Left cardiac atrium (tissue), 4 donors: ENCODE measurements at regions not wholly inside any gene's neighbourhood (a gene's known extent, or its start where the extent isn't known, plus 50 kb on each side); places are given as distances from the start of the nearest gene placed in this dataset.

Experiments used
- ATAC-seq, 2 donors: fragments of 200-7000 bp; cut with Tn5 transposase; one replicate each; pipeline ENCODE4 v1.9.1; 2020; ENCODE audit warnings: mild to moderate bottlenecking in 2 of 2, moderate library complexity in 2 of 2
- DNase-seq: peaks from one replicate; pipeline ENCODE4 v3.0.0-alpha.2; 2020
- intact Hi-C, 2 donors: fragments of 100-400 bp; cut with DNase I; formaldehyde crosslinking; loops; one replicate each; pipeline versions ENCODE4 v1.14.1 to v1.15.1; 2022 to 2023
- donor health status: DM: no; HTN: yes; CAD: no.
- donor health status: DM: no; HTN: yes; CAD: no; lungs with severe emphysema.
- donor health status: DM: yes; HTN: yes; CAD: no.
- donor health status: Dilated cardiomyopathy.

- DNase-seq (no peak), ATAC-seq (no peak)
- intact Hi-C loops, result no loop called here
These were observed 138.5 kb downstream of the RBM26 start for GRCh38 chr13:79267560-79267959.

- DNase-seq (no peak), ATAC-seq (no peak)
- intact Hi-C loops, result no loop called here
These were observed 147.6 kb downstream of the RBM26 start for GRCh38 chr13:79258489-79258888.

- DNase-seq (no peak), ATAC-seq (no peak)
- intact Hi-C loops, result no loop called here
These were observed 159.5 kb downstream of the RBM26 start for GRCh38 chr13:79246578-79246949.

GRCh38 chr13:79245937-79246577 is 160.0 kb downstream of the RBM26 start:
- no peak for DNase-seq
- intact Hi-C loops, result no loop called here
- no peak for ATAC-seq

GRCh38 chr13:79241697-79242096 is 164.4 kb downstream of the RBM26 start:
- ATAC-seq (no peak), DNase-seq (no peak)
- intact Hi-C loops, result no loop called here

GRCh38 chr13:79237981-79238380 is 168.1 kb downstream of the RBM26 start:
- DNase-seq, result no peak
- intact Hi-C loops, result no loop called here
- ATAC-seq, result no peak

GRCh38 chr13:79231887-79232286 is 174.2 kb downstream of the RBM26 start:
- ATAC-seq (no peak), DNase-seq (no peak)
- intact Hi-C loops, result no loop called here

- ATAC-seq (no peak), DNase-seq (no peak)
- intact Hi-C loops, result no loop called here
These were observed 176.3 kb downstream of the RBM26 start for GRCh38 chr13:79229761-79230160.

GRCh38 chr13:79228972-79229371 is 177.1 kb downstream of the RBM26 start:
- DNase-seq, result no peak
- no peak for ATAC-seq
- intact Hi-C loops, result no loop called here

- intact Hi-C loops, result no loop called here
- DNase-seq (no peak), ATAC-seq (no peak)
These were observed 178.6 kb downstream of the RBM26 start for GRCh38 chr13:79227418-79227817.

GRCh38 chr13:79226938-79227337 is 179.1 kb downstream of the RBM26 start:
- intact Hi-C loops, result no loop called here
- DNase-seq, result no peak
- no peak for ATAC-seq

GRCh38 chr13:79226250-79226649 is 179.8 kb downstream of the RBM26 start:
- intact Hi-C loops, result no loop called here
- ATAC-seq, result no peak
- DNase-seq, result no peak

- ATAC-seq, result no peak
- no peak for DNase-seq
- intact Hi-C loops, result no loop called here
These were observed 180.4 kb downstream of the RBM26 start for GRCh38 chr13:79225487-79226232.

GRCh38 chr13:79222427-79223205 is 183.4 kb downstream of the RBM26 start:
- no peak for DNase-seq
- intact Hi-C loops, result no loop called here
- ATAC-seq, result no peak

- no peak for ATAC-seq
- intact Hi-C loops, result no loop called here
- DNase-seq, result no peak
These were observed 193.9 kb downstream of the RBM26 start for GRCh38 chr13:79212064-79212619.

GRCh38 chr13:79211377-79211776 is 194.7 kb downstream of the RBM26 start:
- ATAC-seq, result no peak
- no peak for DNase-seq
- intact Hi-C loops, result no loop called here

GRCh38 chr13:79197933-79198332 is 208.1 kb downstream of the RBM26 start:
- intact Hi-C loops, result no loop called here
- DNase-seq (no peak), ATAC-seq (no peak)

- no peak for DNase-seq
- intact Hi-C loops, result no loop called here
- no peak for ATAC-seq
These were observed 209.2 kb downstream of the RBM26 start for GRCh38 chr13:79196843-79197242.

- ATAC-seq (no peak), DNase-seq (no peak)
- intact Hi-C loops, result no loop called here
These were observed 209.7 kb downstream of the RBM26 start for GRCh38 chr13:79196366-79196765.

- intact Hi-C loops, result no loop called here
- ATAC-seq, result no peak
- DNase-seq, result no peak
These were observed 211.3 kb downstream of the RBM26 start for GRCh38 chr13:79194727-79195126.
